Endothelial cell of umbilical vein (primary cell): ENCODE measurements at regions not wholly inside any gene's neighbourhood (a gene's known extent, or its start where the extent isn't known, plus 50 kb on each side); places are given as distances from the start of the nearest gene placed in this dataset.

Experiments
- CTCF ChIP-seq, 2 donors: IDR thresholded peaks; 1 replicate in 1 of 2; 2 replicates in 1 of 2; pipeline ENCODE4 v1.5.1; 2011; ENCODE audit warnings: low read length in 2 of 2, mild to moderate bottlenecking in 2 of 2, moderate library complexity in 2 of 2, control low read depth in 1 of 2, inconsistent platforms in 1 of 2, low read depth in 1 of 2; ENCODE audit not compliant: insufficient read depth in 1 of 2; ENCODE audit errors: extremely low read depth in 1 of 2
- EZH2 ChIP-seq: IDR thresholded peaks from 2 replicates; pipeline ENCODE4 v1.6.1; 2012; ENCODE audit warnings: borderline replicate concordance, low read depth, mild to moderate bottlenecking, moderate library complexity, low read length, inconsistent platforms; ENCODE audit not compliant: severe bottlenecking
- FOS ChIP-seq: IDR thresholded peaks from 2 replicates; pipeline ENCODE4 v1.6.1; 2011; ENCODE audit warnings: mild to moderate bottlenecking, low read length, moderate library complexity, borderline replicate concordance; ENCODE audit not compliant: insufficient read depth
- GATA2 ChIP-seq: IDR thresholded peaks from 2 replicates; pipeline ENCODE4 v1.7.0; 2011; ENCODE audit warnings: low read depth, mild to moderate bottlenecking, moderate library complexity, mixed read lengths, low read length; ENCODE audit not compliant: insufficient read length, insufficient read depth
- JUN ChIP-seq: IDR thresholded peaks from 2 replicates; pipeline ENCODE4 v1.6.1; 2011; ENCODE audit warnings: borderline replicate concordance, low read depth; ENCODE audit not compliant: insufficient read length, insufficient read depth
- MAX ChIP-seq: IDR thresholded peaks from 2 replicates; pipeline ENCODE4 v1.6.1; 2011; ENCODE audit not compliant: insufficient read depth, insufficient read length
- MYC ChIP-seq: IDR thresholded peaks from one replicate; pipeline ENCODE4 v1.6.1; 2011; ENCODE audit warnings: mild to moderate bottlenecking, low read depth, low read length
- POLR2A ChIP-seq: IDR thresholded peaks from 2 replicates; pipeline ENCODE4 v1.6.1; 2012; ENCODE audit warnings: low read depth, mild to moderate bottlenecking, control low read depth, low read length
- POLR2AphosphoS5 ChIP-seq: IDR thresholded peaks from 2 replicates; pipeline ENCODE4 v1.6.1; 2012; ENCODE audit warnings: low read depth, mild to moderate bottlenecking, control low read depth, low read length, moderate library complexity; ENCODE audit not compliant: insufficient read depth

DNA sequence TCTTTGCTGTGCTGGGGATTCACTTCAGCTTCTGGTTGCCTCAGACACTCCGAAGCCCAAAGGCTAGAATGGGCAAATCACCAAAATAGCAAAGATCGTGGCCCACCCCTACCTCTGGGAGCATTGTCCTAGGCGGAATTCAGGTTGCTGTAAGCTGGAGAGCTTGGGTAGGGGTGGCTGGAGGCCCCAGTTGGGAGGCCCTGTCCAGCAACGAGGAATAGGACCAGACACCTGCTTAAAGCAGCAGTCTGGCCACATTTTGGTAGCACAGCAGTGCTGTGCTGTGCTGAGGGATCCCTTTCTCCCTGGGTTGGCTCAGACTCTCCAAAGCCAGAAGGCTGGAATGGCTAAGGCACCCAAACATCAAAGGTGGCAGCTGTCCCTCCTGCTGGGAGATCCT, 99.3 kb downstream of the CLDN1 start:
- TF ChIP-seq POLR2A (no peak), CTCF (IDR thresholded peaks at IDR 0.05; ENCODE audit: extremely low read depth in 1 of 2, insufficient read depth in 1 of 2, low read depth in 1 of 2, low read length in 2 of 2) (no peak), EZH2 (no peak), POLR2AphosphoS5 (no peak), MAX (no peak), JUN (no peak), FOS (no peak), GATA2 (no peak), MYC (no peak)
